ENCODE measurements at regions not wholly inside any gene's neighbourhood (a gene's known extent, or its start where the extent isn't known, plus 50 kb on each side); places are given as distances from the start of the nearest gene placed in this dataset.

- Mint-ChIP-seq H3K4me3 (no peak overlapping the region), H3K9me3 (no peaks in the 10 kb centered on the region), H3K4me1 (ENCODE audit: low read depth) (no peaks in the 10 kb centered on the region), H3K36me3 (ENCODE audit: low read depth) (no peaks in the 10 kb centered on the region), H3K27me3 (no peaks in the 10 kb centered on the region), H3K27ac (no peak overlapping the region)
- ChIA-PET CTCF (no interaction called here), POLR2A (no interaction called here)
- ATAC-seq: no peak
- DNase-seq: no peak
- intact Hi-C loops (cut with micrococcal nuclease): no loop called here
- TF ChIP-seq, protein P1, sequence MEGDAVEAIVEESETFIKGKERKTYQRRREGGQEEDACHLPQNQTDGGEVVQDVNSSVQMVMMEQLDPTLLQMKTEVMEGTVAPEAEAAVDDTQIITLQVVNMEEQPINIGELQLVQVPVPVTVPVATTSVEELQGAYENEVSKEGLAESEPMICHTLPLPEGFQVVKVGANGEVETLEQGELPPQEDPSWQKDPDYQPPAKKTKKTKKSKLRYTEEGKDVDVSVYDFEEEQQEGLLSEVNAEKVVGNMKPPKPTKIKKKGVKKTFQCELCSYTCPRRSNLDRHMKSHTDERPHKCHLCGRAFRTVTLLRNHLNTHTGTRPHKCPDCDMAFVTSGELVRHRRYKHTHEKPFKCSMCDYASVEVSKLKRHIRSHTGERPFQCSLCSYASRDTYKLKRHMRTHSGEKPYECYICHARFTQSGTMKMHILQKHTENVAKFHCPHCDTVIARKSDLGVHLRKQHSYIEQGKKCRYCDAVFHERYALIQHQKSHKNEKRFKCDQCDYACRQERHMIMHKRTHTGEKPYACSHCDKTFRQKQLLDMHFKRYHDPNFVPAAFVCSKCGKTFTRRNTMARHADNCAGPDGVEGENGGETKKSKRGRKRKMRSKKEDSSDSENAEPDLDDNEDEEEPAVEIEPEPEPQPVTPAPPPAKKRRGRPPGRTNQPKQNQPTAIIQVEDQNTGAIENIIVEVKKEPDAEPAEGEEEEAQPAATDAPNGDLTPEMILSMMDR (IDR thresholded peaks at IDR 0.05): no peak
Measured at GRCh38 chr7:32144676-32145075, 74.5 kb upstream of the PDE1C start.

DNA sequence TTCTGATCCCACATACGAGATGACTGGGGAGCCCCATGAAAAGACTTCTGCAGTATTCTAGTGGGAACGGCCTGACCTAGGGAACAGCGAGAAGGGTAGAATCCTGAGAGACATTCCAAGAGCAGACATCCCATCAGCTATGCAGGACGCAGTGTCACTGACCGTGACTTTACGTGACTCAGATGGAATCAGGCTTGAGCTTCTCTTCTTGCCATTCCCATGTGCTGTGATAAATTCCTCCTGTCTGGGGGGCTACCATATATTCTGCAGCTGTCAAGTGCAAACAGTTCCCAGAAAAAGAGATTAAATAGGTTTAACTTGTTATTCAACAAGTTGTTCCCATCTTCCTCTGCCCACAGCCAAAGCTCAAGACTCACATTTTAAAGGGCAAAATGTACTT lies 73.1 kb upstream of the PDE1C start:
- intact Hi-C loops (cut with micrococcal nuclease): no loop called here

DNA sequence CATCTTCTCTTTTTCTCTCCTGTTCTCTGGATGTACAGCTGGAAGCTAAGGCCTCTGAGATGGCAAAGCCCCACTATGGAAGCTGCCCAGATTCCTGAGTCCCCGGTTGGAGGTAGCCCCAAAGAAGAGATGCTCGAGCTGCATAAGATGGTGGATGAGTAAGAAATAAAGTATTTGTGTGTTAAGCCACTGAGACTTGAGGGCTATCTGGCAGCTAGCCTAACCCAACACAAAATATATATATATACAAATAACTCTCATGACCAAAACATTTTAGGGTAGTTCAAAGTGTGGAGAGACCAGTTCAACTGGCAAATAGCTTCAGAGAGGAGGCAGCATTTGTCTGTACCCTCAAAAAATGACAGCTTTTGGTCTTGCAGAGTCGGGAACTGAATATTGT lies 72.4 kb upstream of the PDE1C start:
- POLR2A ChIA-PET: no interaction called here
- DNase-seq (no peak), ATAC-seq (no peak)
- no peaks in the 10 kb centered on the region for H3K4me1 Mint-ChIP-seq (ENCODE audit: low read depth)
- TF ChIP-seq, protein P1 (IDR thresholded peaks at IDR 0.05): no peak
- CTCF ChIA-PET: no interaction called here
- H3K27ac Mint-ChIP-seq: no peak overlapping the region
- intact Hi-C loops (cut with micrococcal nuclease): no loop called here
- H3K9me3 Mint-ChIP-seq: no peaks in the 10 kb centered on the region
- H3K36me3 Mint-ChIP-seq (ENCODE audit: low read depth): no peaks in the 10 kb centered on the region
- H3K4me3 Mint-ChIP-seq: no peak overlapping the region
- H3K27me3 Mint-ChIP-seq: no peaks in the 10 kb centered on the region

More for the DNA sequence above, 73.1 kb upstream of the PDE1C start:
- no peak for ATAC-seq
- Mint-ChIP-seq H3K27ac (no peak overlapping the region), H3K9me3 (no peaks in the 10 kb centered on the region), H3K4me3 (no peak overlapping the region), H3K4me1 (ENCODE audit: low read depth) (no peaks in the 10 kb centered on the region), H3K27me3 (no peaks in the 10 kb centered on the region), H3K36me3 (ENCODE audit: low read depth) (no peaks in the 10 kb centered on the region)
- CTCF ChIA-PET: no interaction called here
- TF ChIP-seq, protein P1 (IDR thresholded peaks at IDR 0.05): no peak
- POLR2A ChIA-PET: no interaction called here
- DNase-seq: no peak

DNA sequence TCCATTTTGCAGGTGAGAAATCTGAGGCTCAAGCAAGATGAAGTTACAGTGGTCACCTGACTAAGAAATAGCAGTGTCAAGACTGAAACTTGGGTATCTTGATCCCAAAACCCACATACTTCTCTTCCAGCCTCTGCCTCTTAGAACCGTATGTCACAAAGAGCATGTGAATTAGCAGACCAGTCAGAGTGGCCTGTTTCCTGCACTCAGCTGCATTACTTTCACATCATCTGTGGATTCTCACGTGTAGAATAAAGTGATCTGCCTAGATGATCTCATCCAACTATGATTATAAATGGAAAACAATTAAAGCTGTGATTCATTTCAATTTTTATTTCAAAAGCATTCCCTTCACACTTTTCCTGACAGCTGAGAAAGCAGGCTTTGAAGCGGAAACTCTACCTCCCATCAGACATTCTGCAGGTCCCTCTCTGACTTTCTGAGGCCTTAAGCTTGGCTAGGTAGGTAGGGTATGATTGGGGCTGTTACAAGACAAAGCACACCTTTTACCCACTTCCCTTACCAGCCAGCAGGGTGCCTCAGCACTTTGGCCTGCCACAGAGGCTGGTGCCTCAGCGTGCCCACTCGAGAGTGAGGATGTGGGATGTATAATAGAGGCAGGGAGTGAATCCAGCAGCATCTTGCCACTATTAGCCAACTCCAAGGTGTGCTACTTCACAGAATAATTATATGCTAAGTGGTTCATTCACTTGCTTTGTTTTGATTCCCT lies 70.2 kb upstream of the PDE1C start:
- DNase-seq: no peak
- Mint-ChIP-seq H3K36me3 (ENCODE audit: low read depth) (no peaks in the 10 kb centered on the region), H3K4me3 (no peak overlapping the region), H3K27ac (no peak overlapping the region), H3K4me1 (ENCODE audit: low read depth) (no peaks in the 10 kb centered on the region), H3K27me3 (no peaks in the 10 kb centered on the region), H3K9me3 (no peaks in the 10 kb centered on the region)
- intact Hi-C loops (cut with micrococcal nuclease): no loop called here
- ChIA-PET POLR2A (interaction anchor here (0.6 kb wide), 1 partner anchor 74 kb away, joined by 3 read pairs; no protein-coding TSS in a partner anchor), CTCF (no interaction called here)
- TF ChIP-seq, protein P1 (IDR thresholded peaks at IDR 0.05): no peak
- no peak for ATAC-seq

DNA sequence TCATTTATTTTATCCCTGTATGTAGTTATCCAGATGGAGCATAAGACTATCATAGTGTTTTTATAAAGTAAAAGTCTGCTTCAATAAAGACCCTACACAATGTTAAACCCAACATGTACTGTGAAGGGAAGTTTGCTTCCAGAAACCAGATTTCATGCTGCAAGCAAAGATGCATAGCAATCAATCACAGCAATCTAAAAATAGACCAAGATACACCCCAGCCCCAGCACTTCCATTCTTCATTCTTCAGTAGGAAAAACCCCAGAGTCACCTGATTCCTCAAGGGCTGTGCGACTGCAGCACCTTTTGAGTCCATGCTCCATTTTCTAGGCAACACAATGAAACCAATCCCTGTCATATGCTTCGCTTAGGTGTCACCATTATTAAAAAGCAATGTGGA lies 66.9 kb upstream of the PDE1C start:
- no peaks in the 10 kb centered on the region for H3K4me1 Mint-ChIP-seq (ENCODE audit: low read depth)
- ChIA-PET CTCF (no interaction called here), POLR2A (no interaction called here)
- TF ChIP-seq, protein P1 (IDR thresholded peaks at IDR 0.05): no peak
- intact Hi-C loops (cut with micrococcal nuclease): no loop called here
- H3K36me3 Mint-ChIP-seq (ENCODE audit: low read depth): no peaks in the 10 kb centered on the region
- DNase-seq (no peak), ATAC-seq (no peak)
- H3K9me3 Mint-ChIP-seq: peaks cover 2% of the 10 kb centered on the region
- no peak overlapping the region for H3K4me3 Mint-ChIP-seq
- H3K27ac Mint-ChIP-seq: no peak overlapping the region
- no peaks in the 10 kb centered on the region for H3K27me3 Mint-ChIP-seq

Data from activated CD8-positive, alpha-beta T cell treated with anti-CD3 and anti-CD28 coated beads for 36 hours (primary cell).